ELR (cell line): ENCODE measurements at regions not wholly inside any gene's neighbourhood (a gene's known extent, or its start where the extent isn't known, plus 50 kb on each side); places are given as distances from the start of the nearest gene placed in this dataset.
"Not testable (repeated sequence)": the region's sequence is repeated elsewhere in the genome, so short reads cannot be mapped to it uniquely, and the experiment has no call there.

Experiments
- DNase-seq: peaks from one replicate; pipeline ENCODE4 v3.0.0-alpha.2; 2015; ENCODE audit warnings: low read depth

DNA sequence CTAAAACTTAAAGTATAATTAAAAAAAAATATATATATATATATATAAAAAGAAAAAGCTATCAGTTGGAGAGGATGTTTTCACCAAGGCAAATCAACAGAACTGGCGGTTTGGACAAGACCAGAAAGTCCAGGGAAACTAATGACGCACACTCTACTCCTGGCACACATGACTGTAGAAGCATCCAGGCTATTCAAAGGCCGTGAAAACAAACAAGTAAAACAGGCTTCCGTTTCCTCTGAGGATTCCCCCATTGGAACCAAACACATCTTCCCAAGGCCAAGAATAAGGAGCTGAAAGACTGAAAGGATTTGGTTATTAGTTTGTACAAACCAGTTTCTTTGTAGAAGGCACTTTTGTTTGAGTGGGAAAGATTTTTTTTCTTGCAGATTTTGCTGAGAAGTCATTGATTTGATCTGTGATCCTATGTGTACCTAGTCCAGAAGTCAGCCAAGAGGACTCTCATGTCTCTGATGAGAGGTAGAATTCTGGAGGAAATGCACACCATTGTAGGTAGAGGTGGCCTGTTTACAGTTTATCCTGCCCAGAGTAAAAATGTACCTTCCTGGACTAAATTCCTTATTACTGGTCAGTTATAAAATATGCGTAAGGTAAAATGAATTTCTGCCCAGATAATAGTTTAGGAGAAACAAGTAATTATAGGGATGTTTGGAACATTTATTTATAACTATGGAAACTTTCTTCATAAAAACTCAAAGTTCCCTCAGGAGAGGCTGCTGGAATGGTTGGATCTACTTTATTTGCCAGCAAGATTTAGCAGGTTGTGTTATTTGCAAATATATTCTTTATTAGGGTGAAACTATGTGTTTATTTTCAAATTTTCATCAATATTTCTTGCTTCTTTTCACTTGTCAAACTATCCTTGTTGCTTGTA, 66.5 kb downstream of the DMP1 start:
- DNase-seq: no peak

DNA sequence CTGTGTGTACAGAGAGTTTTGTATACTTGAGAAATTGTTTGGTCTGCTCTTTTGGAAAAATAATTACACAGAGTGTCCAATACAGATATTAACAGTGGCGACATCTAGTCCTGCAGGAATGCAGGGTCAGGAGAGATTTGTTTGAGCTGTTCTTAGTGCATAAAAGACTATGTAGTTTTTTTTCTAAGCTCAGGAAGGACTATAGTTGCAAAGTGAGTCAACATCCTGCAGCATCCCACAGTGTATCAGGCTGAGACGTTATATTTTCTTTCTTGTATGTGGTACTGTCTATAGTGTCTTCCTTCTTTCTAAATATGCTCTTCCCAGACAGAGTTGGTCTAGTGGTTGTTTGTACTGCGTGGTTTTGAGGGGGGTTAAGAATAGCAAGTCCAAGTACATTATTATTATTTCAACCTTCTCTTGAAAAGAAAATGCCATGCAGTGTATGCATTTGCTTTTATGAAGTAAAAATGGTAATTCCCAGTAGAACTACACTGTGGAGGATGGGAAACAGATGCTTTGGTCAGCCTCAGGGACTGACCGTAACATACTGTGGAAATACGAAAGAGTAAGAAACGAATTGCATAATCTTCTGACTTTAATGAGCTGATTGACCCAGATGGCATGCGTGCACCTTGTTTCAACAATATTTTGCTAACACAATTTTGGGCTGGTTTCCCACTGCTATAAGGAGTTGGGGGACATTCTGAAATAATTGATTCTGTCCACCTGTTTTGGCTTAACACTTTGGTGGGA, 67.4 kb downstream of the DMP1 start:
- peak; percentile 51 for DNase-seq

DNA sequence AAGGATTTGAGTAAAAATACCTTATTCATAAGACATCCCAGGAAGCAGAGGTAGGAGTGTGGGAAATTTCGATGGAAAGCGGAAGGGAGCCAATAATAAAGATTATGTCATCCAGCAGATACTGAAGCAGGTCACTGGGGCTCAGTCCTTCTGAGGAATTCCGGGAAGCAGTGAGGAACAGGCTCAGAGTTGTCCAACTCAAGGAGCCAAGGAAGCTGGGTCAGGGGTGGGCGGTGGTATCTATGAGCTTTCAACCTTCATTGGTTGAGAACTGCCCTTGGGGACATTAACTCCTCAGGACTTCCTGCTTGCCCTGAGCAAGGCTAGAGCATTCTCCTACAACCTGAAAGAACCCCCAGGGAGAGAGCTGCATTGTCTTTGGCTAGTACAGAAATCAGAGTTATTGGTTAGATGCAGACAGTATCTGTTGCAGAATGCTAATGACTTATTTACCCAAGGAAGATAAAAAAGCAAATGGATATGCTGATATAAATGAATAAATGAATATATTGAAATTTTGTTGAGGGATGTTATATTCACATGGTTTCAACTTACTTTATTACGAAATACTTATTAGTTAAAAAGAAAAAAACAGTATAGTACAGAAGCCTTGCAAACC, 68.2 kb downstream of the DMP1 start:
- DNase-seq: no peak

DNA sequence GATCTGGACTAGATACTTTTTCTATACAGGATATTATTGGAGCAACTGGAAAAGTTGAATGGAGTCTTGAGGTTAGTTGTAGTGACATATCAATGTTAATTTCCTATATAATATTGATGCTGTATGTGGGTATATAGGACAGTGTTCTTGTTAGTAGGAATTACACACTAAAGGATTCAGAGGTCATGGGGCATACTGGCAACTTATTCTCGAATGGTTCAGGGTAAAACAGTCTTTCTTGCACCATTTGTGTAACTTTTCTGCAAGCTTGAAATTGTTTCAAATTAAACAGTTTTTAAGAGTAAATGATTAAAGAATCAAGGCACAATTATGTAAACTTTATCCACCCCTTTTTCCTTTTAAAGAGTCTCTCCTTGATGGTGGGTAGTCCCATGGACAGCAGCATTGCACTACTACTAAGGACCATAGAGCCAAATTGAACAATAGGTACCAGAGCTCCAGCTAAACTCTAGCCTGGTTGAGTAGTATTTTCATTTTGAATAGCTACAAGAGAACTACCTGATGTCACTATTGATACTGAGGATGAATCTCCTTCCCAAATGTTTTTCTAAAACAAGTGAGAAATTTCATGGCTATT, 70.1 kb downstream of the DMP1 start:
- DNase-seq: no peak

DNA sequence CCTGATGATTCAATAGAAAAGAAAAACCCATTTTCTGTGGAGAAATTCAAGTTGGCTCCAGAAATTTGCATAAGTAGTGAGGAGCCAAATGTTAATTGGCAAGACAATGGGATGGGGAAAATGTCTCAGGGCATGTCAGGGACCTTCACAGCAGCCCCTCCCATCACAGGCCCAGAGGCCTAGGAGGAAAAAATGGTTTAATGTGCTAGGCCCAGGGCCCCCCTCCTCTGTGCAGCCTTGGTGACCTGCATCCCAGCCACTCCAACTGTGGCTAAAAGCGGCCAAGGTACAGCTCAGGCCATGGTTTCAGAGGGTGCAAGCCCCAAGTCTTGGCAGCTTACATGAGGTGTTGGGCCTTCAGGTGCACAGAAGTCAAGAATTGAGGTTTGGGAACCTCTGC, 74.1 kb upstream of the IBSP start:
- not testable (repeated sequence) for DNase-seq

DNA sequence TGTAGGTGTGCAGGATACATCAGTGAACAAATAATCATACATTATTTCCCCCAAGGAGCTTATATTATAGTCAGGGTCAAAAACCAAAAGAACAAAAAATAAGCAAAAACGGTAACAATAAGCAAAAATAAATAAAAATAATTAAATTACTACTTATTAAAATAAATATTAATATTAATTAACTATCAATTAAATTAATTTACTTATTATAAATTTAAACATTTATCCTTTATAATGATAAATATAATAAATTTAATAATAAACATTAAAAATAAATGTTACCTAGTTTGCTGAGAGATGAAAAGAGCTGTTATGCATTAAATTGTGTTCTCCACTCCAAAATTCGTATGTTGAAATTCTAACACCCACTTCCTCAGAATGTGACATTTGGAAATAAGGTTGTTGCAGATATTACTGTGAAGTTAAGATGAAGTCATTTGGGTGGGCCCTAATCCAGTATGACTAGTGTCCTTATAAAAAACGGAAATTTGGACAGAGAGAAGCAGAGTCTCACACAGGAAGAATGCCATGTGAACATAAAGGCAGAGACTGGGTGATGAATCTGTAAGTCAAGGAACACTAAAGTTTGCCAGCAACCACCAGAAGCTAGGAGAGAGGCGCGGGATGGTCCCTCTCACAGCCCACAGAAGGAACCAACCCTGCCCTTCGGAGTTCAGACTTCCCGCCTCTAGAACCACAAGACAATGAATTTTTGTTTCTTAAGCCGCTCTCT, 67.2 kb upstream of the IBSP start:
- peak; percentile 59 for DNase-seq

DNA sequence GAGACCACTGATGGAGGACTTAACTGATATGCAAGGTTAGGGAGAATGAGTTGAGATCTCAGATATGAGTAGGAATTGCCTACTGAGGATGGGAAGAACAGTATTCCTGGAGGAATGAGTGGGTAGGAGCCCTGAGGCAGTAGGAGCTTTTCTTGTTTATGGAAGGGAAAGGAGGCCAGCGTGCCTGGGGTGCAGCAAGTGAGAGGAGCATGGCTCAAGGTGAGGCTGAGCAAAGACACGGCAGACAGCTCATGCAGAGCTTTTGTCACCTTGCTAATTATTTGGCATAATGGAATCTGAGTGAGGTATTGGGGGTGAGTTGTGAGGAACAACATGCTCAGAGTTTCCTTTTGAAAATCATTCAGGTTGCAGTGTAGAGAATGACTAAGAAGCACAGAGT, 65.3 kb upstream of the IBSP start:
- no peak for DNase-seq

DNA sequence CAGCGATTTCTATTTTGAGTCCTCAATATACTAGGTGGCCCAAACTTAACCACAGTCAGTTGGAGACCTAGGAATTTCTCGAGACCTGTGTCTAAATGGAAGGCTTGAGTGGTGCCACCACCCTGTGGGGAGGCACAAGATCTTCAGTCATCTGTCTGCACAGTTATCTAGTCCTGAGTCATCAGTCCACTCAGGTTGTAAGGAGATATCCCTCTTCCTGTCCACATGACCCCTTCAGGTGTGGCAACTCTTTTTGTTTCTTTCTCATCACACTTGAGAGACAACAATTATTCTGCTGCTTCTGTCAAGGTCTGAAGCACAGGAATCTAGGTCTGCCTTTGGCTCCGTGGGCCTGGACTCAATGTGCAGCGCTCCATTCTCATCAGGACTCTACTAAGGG, 64.4 kb upstream of the IBSP start:
- peak; percentile 28 for DNase-seq

DNA sequence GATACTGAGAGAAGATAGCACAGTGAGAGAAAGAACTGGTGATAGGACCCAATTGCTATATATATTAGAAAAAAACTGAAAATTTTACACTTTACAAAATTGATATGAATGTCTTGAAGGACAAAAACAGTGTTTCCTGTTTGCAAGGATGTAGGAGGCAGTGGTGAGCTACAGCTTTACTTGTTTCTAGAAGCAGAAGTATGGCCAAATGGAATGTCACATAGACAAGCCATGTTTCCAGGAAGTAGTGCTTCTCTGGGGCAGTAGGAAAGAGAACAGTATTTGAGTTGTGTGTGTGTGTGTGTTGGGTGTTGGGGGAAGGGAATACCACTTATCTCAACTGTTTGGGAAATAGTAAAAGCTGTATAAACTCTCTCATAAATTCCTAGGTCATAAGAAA, 60.9 kb upstream of the IBSP start:
- no peak for DNase-seq

DNA sequence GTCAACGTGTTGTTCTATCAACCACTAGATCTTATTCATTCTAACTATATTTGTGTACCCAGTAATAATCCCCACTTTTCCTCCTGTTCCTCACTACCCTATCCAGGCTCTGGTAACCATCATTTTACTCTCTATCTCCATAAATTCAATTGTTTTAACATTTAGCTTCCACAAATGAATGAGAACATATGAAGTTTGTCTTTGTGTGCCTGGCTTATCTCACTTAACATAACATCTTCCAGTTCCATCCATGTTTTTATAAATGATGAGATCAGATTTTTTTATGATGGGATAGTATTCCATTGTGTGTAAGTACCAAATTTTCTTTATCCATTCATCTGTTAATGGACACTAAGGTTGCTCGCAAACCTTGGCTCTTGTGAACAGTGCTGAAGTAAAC, 59.9 kb upstream of the IBSP start:
- DNase-seq: no peak

DNA sequence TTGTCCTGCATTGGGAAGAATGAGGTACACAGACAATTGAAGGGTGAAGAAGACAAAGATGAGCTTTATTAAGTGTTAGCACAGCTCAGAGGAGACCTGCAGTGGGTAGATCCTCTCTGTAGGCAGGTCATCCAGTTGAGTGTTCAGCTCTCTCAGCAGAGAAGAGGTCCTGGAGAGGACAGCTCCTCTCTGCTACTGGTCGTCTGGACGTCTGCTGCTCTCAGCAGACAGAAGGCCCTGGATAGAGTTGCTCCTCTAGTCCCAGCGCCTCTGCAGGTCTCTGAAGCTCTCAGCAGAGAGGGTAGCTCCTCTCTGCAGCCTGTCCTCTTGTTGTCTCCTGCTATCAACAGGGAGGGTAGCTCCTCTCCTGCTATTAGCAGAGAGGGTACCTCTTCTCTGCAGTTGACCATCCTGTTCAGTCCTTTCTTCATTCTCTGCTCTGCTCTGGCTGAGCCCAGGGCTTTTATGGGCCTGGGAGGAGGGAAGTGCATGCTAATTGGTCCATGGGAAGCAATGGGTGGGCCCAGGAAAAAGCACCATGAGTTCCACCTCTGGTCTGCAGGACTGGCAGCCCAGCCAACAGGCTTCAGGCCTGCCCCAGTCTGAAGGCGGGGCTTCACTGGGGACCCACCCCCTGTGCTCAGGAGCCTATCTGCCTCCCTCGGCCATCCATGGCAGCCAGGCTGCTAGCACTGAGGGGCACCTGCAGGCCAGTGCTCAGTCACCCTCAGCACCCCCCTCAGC, 54.1 kb upstream of the IBSP start:
- DNase-seq: no peak

DNA sequence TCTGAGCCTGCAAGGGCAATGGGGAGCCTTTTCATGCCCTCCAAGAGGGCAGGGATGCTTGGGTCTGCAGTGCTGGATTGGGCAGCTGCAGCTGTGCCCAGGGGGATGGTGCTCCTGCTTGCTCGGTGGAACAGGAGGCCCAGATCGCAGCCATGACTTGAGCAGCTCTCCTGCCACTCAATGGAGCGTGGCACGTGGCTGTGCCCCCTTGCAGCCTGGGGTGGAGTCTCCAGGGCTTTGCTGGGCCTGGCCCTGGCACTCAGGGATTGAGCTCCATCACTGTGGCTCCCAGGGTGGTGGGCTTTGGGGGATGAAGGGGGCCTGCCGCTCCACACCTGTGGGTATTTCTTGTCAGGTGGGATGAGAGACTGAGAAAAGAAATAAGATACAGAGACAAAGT, 53.4 kb upstream of the IBSP start:
- DNase-seq: no peak
